GM10248 (cell line): ENCODE measurements at regions not wholly inside any gene's neighbourhood (a gene's known extent, or its start where the extent isn't known, plus 50 kb on each side); places are given as distances from the start of the nearest gene placed in this dataset.

Experiments used
- CTCF ChIA-PET: fragments of 300-600 bp; sonication (Branson Sonifier 250); formaldehyde crosslinking; extraction: SDS; loops from one replicate; lab custom pipeline; 2021; ENCODE audit warnings: antibody characterized with exemption; lab: Yijun Ruan, JAX
- POLR2A ChIA-PET: fragments of 350-650 bp; sonication (Branson Sonifier 250); formaldehyde crosslinking; extraction: SDS; loops from one replicate; lab custom pipeline; 2020; ENCODE audit warnings: antibody characterized with exemption; lab: Yijun Ruan, JAX
- DNase-seq: peaks from one replicate; pipeline ENCODE4 v3.0.0; 2012; ENCODE audit errors: extremely low spot score
- CTCF ChIP-seq: IDR thresholded peaks from 2 replicates; pipeline ENCODE4 v1.5.1; 2012; ENCODE audit warnings: mild to moderate bottlenecking, low read depth; ENCODE audit errors: extremely low read depth, missing control alignments, control extremely low read depth

- TF ChIP-seq CTCF = no peak
Observed at GRCh38 chr9:7303907-7304626, 495.5 kb downstream of the DMAC1 start.

GRCh38 chr9:7300484-7300883 is 499.1 kb downstream of the DMAC1 start:
- POLR2A ChIA-PET = no interaction called here
- no peak for TF ChIP-seq CTCF
- DNase-seq = no peak
- CTCF ChIA-PET = interaction anchor here (1.1 kb wide), 1 partner anchor 67 kb away, joined by 3 read pairs; no protein-coding TSS in a partner anchor

More at GRCh38 chr9:7303907-7304626, 495.5 kb downstream of the DMAC1 start:
- POLR2A ChIA-PET = interaction anchor here (0.7 kb wide), 1 partner anchor 213 kb away, joined by 3 read pairs; no protein-coding TSS in a partner anchor
- DNase-seq = no peak
- CTCF ChIA-PET = no interaction called here

GRCh38 chr9:7298123-7298522 is 501.5 kb downstream of the DMAC1 start:
- POLR2A ChIA-PET = no interaction called here
- peak; percentile 73 for DNase-seq
- CTCF ChIA-PET = interaction anchor here (1.6 kb wide), 1 partner anchor 13 kb away, joined by 4 read pairs; no protein-coding TSS in a partner anchor
- no peak for TF ChIP-seq CTCF

GRCh38 chr9:7297521-7297920 is 502.1 kb downstream of the DMAC1 start:
- no peak for TF ChIP-seq CTCF
- ChIA-PET CTCF (interaction anchor here (1.4 to 1.6 kb wide), 2 partner anchors 13 to 40 kb away, joined by 3 to 4 read pairs; no protein-coding TSS in a partner anchor), POLR2A (no interaction called here)
- no peak for DNase-seq

GRCh38 chr9:7293091-7293490 is 506.5 kb downstream of the DMAC1 start:
- CTCF ChIA-PET = interaction anchor here (1.0 to 1.4 kb wide), 3 partner anchors 23 to 58 kb away, joined by 3 read pairs; no protein-coding TSS in a partner anchor

GRCh38 chr9:7289773-7290172 is 509.8 kb downstream of the DMAC1 start:
- ChIA-PET CTCF (interaction anchor here (0.7 to 1.4 kb wide), 2 partner anchors 17 to 71 kb away, joined by 3 read pairs; no protein-coding TSS in a partner anchor), POLR2A (no interaction called here)
- no peak for TF ChIP-seq CTCF
- no peak for DNase-seq

More at GRCh38 chr9:7293091-7293490, 506.5 kb downstream of the DMAC1 start:
- POLR2A ChIA-PET = no interaction called here
- TF ChIP-seq CTCF = no peak
- no peak for DNase-seq
